ENCODE measurements at regions not wholly inside any gene's neighbourhood (a gene's known extent, or its start where the extent isn't known, plus 50 kb on each side); places are given as distances from the start of the nearest gene placed in this dataset.
A peak's percentile ranks its signal among the peaks of the same experiment; 100 is the strongest.

GRCh38 chr6:25217829-25218228 lies 61.3 kb upstream of the CARMIL1 start:
- Histone ChIP-seq H3K27me3 (no peaks in the 10 kb centered on the region), H3K4me1 (peaks cover 53% of the 10 kb centered on the region), H3K9me3 (no peaks in the 10 kb centered on the region), H3K36me3 (no peaks in the 10 kb centered on the region), H3K27ac (peak overlapping the region; percentile 82), H3K4me3 (peak overlapping the region; percentile 19)
- no peak for DNase-seq (ENCODE audit: low spot score in 2 of 2)
- WGBS = 29% methylated on average over 2 of the region's 3 CpGs
- no peak for TF ChIP-seq POLR2AphosphoS5 (IDR thresholded peaks at IDR 0.05)
- TF ChIP-seq, protein P1, sequence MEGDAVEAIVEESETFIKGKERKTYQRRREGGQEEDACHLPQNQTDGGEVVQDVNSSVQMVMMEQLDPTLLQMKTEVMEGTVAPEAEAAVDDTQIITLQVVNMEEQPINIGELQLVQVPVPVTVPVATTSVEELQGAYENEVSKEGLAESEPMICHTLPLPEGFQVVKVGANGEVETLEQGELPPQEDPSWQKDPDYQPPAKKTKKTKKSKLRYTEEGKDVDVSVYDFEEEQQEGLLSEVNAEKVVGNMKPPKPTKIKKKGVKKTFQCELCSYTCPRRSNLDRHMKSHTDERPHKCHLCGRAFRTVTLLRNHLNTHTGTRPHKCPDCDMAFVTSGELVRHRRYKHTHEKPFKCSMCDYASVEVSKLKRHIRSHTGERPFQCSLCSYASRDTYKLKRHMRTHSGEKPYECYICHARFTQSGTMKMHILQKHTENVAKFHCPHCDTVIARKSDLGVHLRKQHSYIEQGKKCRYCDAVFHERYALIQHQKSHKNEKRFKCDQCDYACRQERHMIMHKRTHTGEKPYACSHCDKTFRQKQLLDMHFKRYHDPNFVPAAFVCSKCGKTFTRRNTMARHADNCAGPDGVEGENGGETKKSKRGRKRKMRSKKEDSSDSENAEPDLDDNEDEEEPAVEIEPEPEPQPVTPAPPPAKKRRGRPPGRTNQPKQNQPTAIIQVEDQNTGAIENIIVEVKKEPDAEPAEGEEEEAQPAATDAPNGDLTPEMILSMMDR (IDR thresholded peaks at IDR 0.05) = no peak
- TF ChIP-seq POLR2A (IDR thresholded peaks at IDR 0.05) = no peak
- TF ChIP-seq EP300 (IDR thresholded peaks at IDR 0.05) = no peak

DNA sequence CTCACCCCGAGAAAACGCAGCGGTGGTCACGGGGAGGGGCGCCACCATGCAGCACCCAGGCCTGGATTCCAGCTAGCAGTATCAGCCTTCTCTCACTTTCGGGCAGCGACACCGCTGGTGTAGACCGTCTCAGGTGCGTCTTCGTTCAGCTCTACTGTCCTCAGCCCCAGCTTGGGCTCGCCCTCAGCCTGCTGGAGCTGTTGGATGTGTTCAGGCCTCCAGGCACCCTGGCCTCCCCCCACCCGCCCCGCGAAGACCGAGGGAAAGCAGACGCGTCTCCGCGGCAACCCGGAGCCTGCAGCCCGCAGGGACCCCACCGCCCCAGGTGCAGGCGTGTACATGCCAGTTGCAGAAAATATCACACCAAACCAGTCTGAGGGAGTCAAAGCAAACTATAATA lies 60.8 kb upstream of the CARMIL1 start:
- H3K36me3 ChIP-seq = no peaks in the 10 kb centered on the region
- H3K27ac ChIP-seq = peak overlapping the region; percentile 82
- H3K27me3 ChIP-seq = no peaks in the 10 kb centered on the region
- peaks cover 56% of the 10 kb centered on the region for H3K4me1 ChIP-seq
- peak overlapping the region; percentile 19 for H3K4me3 ChIP-seq
- H3K9me3 ChIP-seq = no peaks in the 10 kb centered on the region
- 76% methylated on average over 10 of the region's 24 CpGs for WGBS
- TF ChIP-seq EP300 (IDR thresholded peaks at IDR 0.05) (no peak), POLR2AphosphoS5 (IDR thresholded peaks at IDR 0.05) (no peak), POLR2A (IDR thresholded peaks at IDR 0.05) (no peak)
- TF ChIP-seq, protein P1 (IDR thresholded peaks at IDR 0.05) = no peak
- DNase-seq (ENCODE audit: low spot score in 2 of 2) = no peak

GRCh38 chr6:25219216-25219916 lies 59.8 kb upstream of the CARMIL1 start:
- H3K36me3 ChIP-seq = no peaks in the 10 kb centered on the region
- no peak overlapping the region for H3K4me3 ChIP-seq
- no peaks in the 10 kb centered on the region for H3K9me3 ChIP-seq
- H3K27me3 ChIP-seq = no peaks in the 10 kb centered on the region
- DNase-seq (ENCODE audit: low spot score in 2 of 2) = no peak
- peaks cover 62% of the 10 kb centered on the region for H3K4me1 ChIP-seq
- TF ChIP-seq POLR2AphosphoS5 (IDR thresholded peaks at IDR 0.05) (no peak), POLR2A (IDR thresholded peaks at IDR 0.05) (no peak), EP300 (IDR thresholded peaks at IDR 0.05) (no peak)
- TF ChIP-seq, protein P1 (IDR thresholded peaks at IDR 0.05) = no peak
- peak overlapping the region; percentile 82 for H3K27ac ChIP-seq
- WGBS = 0% methylated on average over 1 of the region's 1 CpG

DNA sequence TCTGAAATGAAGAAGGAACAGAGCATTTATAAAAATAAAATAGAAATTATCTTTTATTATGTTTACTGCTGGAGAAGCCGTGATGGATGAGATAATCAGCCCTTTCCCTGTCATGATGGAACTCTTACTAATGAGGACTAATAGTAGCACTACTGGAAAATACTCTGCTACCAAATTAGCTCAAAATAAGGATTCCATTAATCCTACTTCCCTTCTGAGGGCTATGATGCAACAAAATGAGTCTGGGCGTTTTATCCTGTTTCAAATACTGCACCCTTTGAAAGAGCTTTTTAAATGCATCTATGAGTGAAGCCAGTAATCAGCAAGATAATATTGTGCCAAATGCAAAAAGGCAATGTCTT lies 59.3 kb upstream of the CARMIL1 start:
- Histone ChIP-seq H3K4me1 (peaks cover 62% of the 10 kb centered on the region), H3K4me3 (no peak overlapping the region), H3K27ac (no peak overlapping the region), H3K9me3 (no peaks in the 10 kb centered on the region), H3K27me3 (no peaks in the 10 kb centered on the region), H3K36me3 (no peaks in the 10 kb centered on the region)
- DNase-seq (ENCODE audit: low spot score in 2 of 2) = no peak
- WGBS = 35% methylated on average over 2 of the region's 2 CpGs
- TF ChIP-seq EP300 (IDR thresholded peaks at IDR 0.05) = no peak
- no peak for TF ChIP-seq POLR2A (IDR thresholded peaks at IDR 0.05)
- TF ChIP-seq, protein P1 (IDR thresholded peaks at IDR 0.05) = no peak
- no peak for TF ChIP-seq POLR2AphosphoS5 (IDR thresholded peaks at IDR 0.05)

DNA sequence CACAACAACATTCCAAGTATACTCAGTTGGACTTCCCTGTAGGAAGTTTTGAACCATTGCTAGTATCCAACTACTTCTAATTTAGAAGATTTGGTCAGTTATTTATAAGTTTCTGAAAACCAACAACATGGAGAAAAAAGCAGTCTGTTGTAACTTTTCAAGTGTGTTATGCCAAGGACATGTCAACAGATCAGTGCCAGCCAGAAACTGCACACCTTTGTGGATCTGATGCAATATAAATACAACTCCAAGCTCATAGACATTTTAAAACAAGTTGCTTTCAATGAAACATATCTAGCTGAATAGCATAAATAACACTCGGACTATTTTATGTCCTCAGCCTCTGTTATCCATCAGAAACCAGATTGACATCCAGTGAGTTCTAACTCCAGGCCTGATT lies 58.3 kb upstream of the CARMIL1 start:
- Histone ChIP-seq H3K27ac (no peak overlapping the region), H3K4me3 (no peak overlapping the region), H3K9me3 (no peaks in the 10 kb centered on the region), H3K36me3 (no peaks in the 10 kb centered on the region), H3K4me1 (peaks cover 59% of the 10 kb centered on the region), H3K27me3 (no peaks in the 10 kb centered on the region)
- WGBS = 63% methylated on average over 1 of the region's 1 CpG
- DNase-seq (ENCODE audit: low spot score in 2 of 2) = no peak
- TF ChIP-seq EP300 (IDR thresholded peaks at IDR 0.05) (no peak), POLR2A (IDR thresholded peaks at IDR 0.05) (no peak), POLR2AphosphoS5 (IDR thresholded peaks at IDR 0.05) (no peak)
- TF ChIP-seq, protein P1 (IDR thresholded peaks at IDR 0.05) = no peak
